Lower leg skin (tissue), 3 donors: ENCODE measurements at regions not wholly inside any gene's neighbourhood (a gene's known extent, or its start where the extent isn't known, plus 50 kb on each side); places are given as distances from the start of the nearest gene placed in this dataset.

ENCODE experiments used
- CTCF ChIP-seq, 3 donors: fragments of 450-650 bp; IDR thresholded peaks; one replicate each; pipeline ENCODE4 v1.5.1; 2016; ENCODE audit warnings: antibody characterized with exemption in 3 of 3, mild to moderate bottlenecking in 3 of 3, moderate library complexity in 2 of 3
- POLR2A ChIP-seq, 2 donors: fragments of 450-650 bp; IDR thresholded peaks; one replicate each; pipeline ENCODE4 v1.6.1; 2016 to 2017; ENCODE audit warnings: antibody characterized with exemption in 2 of 2, mild to moderate bottlenecking in 1 of 2, moderate library complexity in 1 of 2

- TF ChIP-seq CTCF (IDR thresholded peaks at IDR 0.05) (no peak), POLR2A (IDR thresholded peaks at IDR 0.05) (no peak)
Measured at GRCh38 chr7:68309271-68309670, 1289.0 kb upstream of the AUTS2 start.
